ENCODE measurements at regions not wholly inside any gene's neighbourhood (a gene's known extent, or its start where the extent isn't known, plus 50 kb on each side); places are given as distances from the start of the nearest gene placed in this dataset.
"Not testable (repeated sequence)": the region's sequence is repeated elsewhere in the genome, so short reads cannot be mapped to it uniquely, and the experiment has no call there.

- ATAC-seq; DNase-seq (ENCODE audit: low spot score): not testable (repeated sequence)
Measured at GRCh38 chr2:87404411-87405255, 343.3 kb upstream of the PLGLB2 start.

- not testable (repeated sequence) for ATAC-seq; DNase-seq (ENCODE audit: low spot score)
Measured at GRCh38 chr2:87405531-87406216, 342.2 kb upstream of the PLGLB2 start.

- not testable (repeated sequence) for ATAC-seq; DNase-seq (ENCODE audit: low spot score)
Measured at GRCh38 chr2:87406406-87407175, 341.3 kb upstream of the PLGLB2 start.

- ATAC-seq; DNase-seq (ENCODE audit: low spot score): not testable (repeated sequence)
Measured at GRCh38 chr2:87409601-87410000, 338.3 kb upstream of the PLGLB2 start.

- not testable (repeated sequence) for ATAC-seq; DNase-seq (ENCODE audit: low spot score)
Measured at GRCh38 chr2:87410371-87410770, 337.5 kb upstream of the PLGLB2 start.

- not testable (repeated sequence) for DNase-seq (ENCODE audit: low spot score); ATAC-seq
Measured at GRCh38 chr2:87412036-87412820, 335.7 kb upstream of the PLGLB2 start.

GRCh38 chr2:87414331-87414730 lies 333.6 kb upstream of the PLGLB2 start:
- DNase-seq (ENCODE audit: low spot score); ATAC-seq: not testable (repeated sequence)

- DNase-seq (ENCODE audit: low spot score); ATAC-seq: not testable (repeated sequence)
Measured at GRCh38 chr2:87414795-87415570, 332.9 kb upstream of the PLGLB2 start.

- not testable (repeated sequence) for ATAC-seq; DNase-seq (ENCODE audit: low spot score)
Measured at GRCh38 chr2:87415586-87416265, 332.2 kb upstream of the PLGLB2 start.

- not testable (repeated sequence) for DNase-seq (ENCODE audit: low spot score); ATAC-seq
Measured at GRCh38 chr2:87416266-87416592, 331.7 kb upstream of the PLGLB2 start.

- ATAC-seq; DNase-seq (ENCODE audit: low spot score): not testable (repeated sequence)
Measured at GRCh38 chr2:87417147-87417546, 330.7 kb upstream of the PLGLB2 start.

- DNase-seq (ENCODE audit: low spot score); ATAC-seq: not testable (repeated sequence)
Measured at GRCh38 chr2:87417742-87418567, 329.9 kb upstream of the PLGLB2 start.

GRCh38 chr2:87418823-87419822 lies 328.8 kb upstream of the PLGLB2 start:
- ATAC-seq; DNase-seq (ENCODE audit: low spot score): not testable (repeated sequence)

GRCh38 chr2:87419980-87420379 lies 327.9 kb upstream of the PLGLB2 start:
- ATAC-seq; DNase-seq (ENCODE audit: low spot score): not testable (repeated sequence)

- not testable (repeated sequence) for ATAC-seq; DNase-seq (ENCODE audit: low spot score)
Measured at GRCh38 chr2:87420954-87421353, 326.9 kb upstream of the PLGLB2 start.

All from left lobe of liver (tissue), 2 donors.